PC-3 (cell line): ENCODE measurements at regions not wholly inside any gene's neighbourhood (a gene's known extent, or its start where the extent isn't known, plus 50 kb on each side); places are given as distances from the start of the nearest gene placed in this dataset.

Source experiments
- EZH2 ChIP-seq: fragments of 300-600 bp; sonication (generic); IDR thresholded peaks from one replicate; pipeline ENCODE4 v1.6.1; 2017; ENCODE audit warnings: antibody characterized with exemption, mild to moderate bottlenecking, low read length; ENCODE audit not compliant: unreplicated experiment
- EZH2phosphoT487 ChIP-seq: fragments of 300-600 bp; sonication (generic); IDR thresholded peaks from 2 replicates; pipeline ENCODE4 v1.6.1; 2018; ENCODE audit warnings: mild to moderate bottlenecking, antibody characterized with exemption, low read length, borderline replicate concordance
- TF ChIP-seq, protein P1 (sequence below): fragments of 300-600 bp; sonication (generic); conservative IDR thresholded peaks from 2 replicates; pipeline ENCODE4 v1.5.1; 2017; ENCODE audit warnings: antibody characterized with exemption, low read depth, mild to moderate bottlenecking, low read length

GRCh38 chr18:71707400-71707799, 836.7 kb downstream of the CBLN2 start:
- TF ChIP-seq, protein P1, sequence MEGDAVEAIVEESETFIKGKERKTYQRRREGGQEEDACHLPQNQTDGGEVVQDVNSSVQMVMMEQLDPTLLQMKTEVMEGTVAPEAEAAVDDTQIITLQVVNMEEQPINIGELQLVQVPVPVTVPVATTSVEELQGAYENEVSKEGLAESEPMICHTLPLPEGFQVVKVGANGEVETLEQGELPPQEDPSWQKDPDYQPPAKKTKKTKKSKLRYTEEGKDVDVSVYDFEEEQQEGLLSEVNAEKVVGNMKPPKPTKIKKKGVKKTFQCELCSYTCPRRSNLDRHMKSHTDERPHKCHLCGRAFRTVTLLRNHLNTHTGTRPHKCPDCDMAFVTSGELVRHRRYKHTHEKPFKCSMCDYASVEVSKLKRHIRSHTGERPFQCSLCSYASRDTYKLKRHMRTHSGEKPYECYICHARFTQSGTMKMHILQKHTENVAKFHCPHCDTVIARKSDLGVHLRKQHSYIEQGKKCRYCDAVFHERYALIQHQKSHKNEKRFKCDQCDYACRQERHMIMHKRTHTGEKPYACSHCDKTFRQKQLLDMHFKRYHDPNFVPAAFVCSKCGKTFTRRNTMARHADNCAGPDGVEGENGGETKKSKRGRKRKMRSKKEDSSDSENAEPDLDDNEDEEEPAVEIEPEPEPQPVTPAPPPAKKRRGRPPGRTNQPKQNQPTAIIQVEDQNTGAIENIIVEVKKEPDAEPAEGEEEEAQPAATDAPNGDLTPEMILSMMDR, result no peak
- TF ChIP-seq EZH2phosphoT487 (no peak), EZH2 (no peak)
